ENCODE measurements at regions not wholly inside any gene's neighbourhood (a gene's known extent, or its start where the extent isn't known, plus 50 kb on each side); places are given as distances from the start of the nearest gene placed in this dataset.

DNA sequence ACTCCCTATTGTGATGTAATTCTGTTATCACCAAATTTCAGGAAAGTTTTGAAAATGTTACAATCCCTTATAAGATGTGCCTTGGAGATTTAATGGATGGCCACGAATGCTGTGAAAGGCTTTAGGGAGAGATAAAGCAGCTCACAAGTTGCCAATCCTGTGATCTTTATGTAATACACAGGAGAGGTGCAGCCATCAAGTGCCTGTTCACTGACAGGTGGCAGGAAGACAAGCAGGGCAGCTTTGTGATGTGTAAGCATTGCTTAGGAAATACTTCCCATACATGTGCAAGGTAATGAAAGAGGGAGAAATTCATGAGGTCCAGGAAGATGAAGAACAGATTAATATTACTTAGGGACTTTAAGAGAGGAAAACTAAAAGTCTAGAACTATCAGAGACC is 628.8 kb downstream of the SLITRK6 start:
- TF ChIP-seq, protein P1, sequence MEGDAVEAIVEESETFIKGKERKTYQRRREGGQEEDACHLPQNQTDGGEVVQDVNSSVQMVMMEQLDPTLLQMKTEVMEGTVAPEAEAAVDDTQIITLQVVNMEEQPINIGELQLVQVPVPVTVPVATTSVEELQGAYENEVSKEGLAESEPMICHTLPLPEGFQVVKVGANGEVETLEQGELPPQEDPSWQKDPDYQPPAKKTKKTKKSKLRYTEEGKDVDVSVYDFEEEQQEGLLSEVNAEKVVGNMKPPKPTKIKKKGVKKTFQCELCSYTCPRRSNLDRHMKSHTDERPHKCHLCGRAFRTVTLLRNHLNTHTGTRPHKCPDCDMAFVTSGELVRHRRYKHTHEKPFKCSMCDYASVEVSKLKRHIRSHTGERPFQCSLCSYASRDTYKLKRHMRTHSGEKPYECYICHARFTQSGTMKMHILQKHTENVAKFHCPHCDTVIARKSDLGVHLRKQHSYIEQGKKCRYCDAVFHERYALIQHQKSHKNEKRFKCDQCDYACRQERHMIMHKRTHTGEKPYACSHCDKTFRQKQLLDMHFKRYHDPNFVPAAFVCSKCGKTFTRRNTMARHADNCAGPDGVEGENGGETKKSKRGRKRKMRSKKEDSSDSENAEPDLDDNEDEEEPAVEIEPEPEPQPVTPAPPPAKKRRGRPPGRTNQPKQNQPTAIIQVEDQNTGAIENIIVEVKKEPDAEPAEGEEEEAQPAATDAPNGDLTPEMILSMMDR (IDR thresholded peaks at IDR 0.05; ENCODE audit: low read depth, low read length): no peak
- no peak for TF ChIP-seq EZH2phosphoT487 (IDR thresholded peaks at IDR 0.05; ENCODE audit: low read depth)
- no peak overlapping the region for H2AFZ ChIP-seq (ENCODE audit: low read depth, low read length)
- H3K4me3 ChIP-seq (ENCODE audit: low read length): no peak overlapping the region

DNA sequence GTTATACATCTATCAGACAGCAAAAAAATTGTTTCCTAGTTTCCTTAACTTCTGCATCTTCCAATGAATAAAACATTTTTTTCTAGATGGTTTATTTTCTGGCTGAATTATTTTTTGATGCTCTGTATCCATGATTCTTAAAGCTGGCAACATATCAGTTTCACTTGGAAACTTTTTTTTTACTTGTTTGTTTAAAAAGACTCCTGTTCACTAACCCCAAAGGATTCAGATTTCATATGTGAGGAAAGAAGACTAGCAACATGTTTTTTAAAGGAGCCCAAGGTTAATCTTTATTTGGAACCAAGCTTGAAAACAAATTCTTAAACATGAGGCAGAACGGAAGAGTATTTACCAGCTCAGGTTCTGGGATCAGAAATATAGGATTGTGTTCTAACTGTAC is 632.3 kb downstream of the SLITRK6 start:
- Histone ChIP-seq H2AFZ (ENCODE audit: low read depth, low read length) (no peak overlapping the region), H3K79me2 (ENCODE audit: low read length) (no peaks in the 10 kb centered on the region), H3K36me3 (replicated peaks; ENCODE audit: low read depth, low read length) (peaks cover 4% of the 10 kb centered on the region), H3K9ac (ENCODE audit: low read length) (no peak overlapping the region), H3K4me3 (ENCODE audit: low read length) (no peak overlapping the region), H3K4me1 (ENCODE audit: low read length) (peaks cover 10% of the 10 kb centered on the region; the same call in 1 of the 2 replicates), H3K9me3 (ENCODE audit: insufficient read depth, low read length) (peaks cover 22% of the 10 kb centered on the region; the same call in 1 of the 2 replicates), H4K20me1 (ENCODE audit: insufficient read depth, low read length) (no peaks in the 10 kb centered on the region), H3K4me2 (ENCODE audit: low read length) (no peak overlapping the region), H3K27ac (ENCODE audit: low read length) (no peak overlapping the region), H3K27me3 (ENCODE audit: low read depth, low read length) (no peaks in the 10 kb centered on the region)
- TF ChIP-seq EZH2phosphoT487 (IDR thresholded peaks at IDR 0.05; ENCODE audit: low read depth): no peak
- TF ChIP-seq, protein P1 (IDR thresholded peaks at IDR 0.05; ENCODE audit: low read depth, low read length): no peak

More for the DNA sequence above, 628.8 kb downstream of the SLITRK6 start:
- Histone ChIP-seq H3K9me3 (ENCODE audit: insufficient read depth, low read length) (no peaks in the 10 kb centered on the region), H3K79me2 (ENCODE audit: low read length) (no peaks in the 10 kb centered on the region), H3K9ac (ENCODE audit: low read length) (no peak overlapping the region), H3K4me1 (ENCODE audit: low read length) (peaks cover 7% of the 10 kb centered on the region; the same call in 1 of the 2 replicates), H3K36me3 (replicated peaks; ENCODE audit: low read depth, low read length) (no peaks in the 10 kb centered on the region), H4K20me1 (ENCODE audit: insufficient read depth, low read length) (no peaks in the 10 kb centered on the region), H3K27ac (ENCODE audit: low read length) (no peak overlapping the region), H3K4me2 (ENCODE audit: low read length) (no peak overlapping the region), H3K27me3 (ENCODE audit: low read depth, low read length) (no peaks in the 10 kb centered on the region)

DNA sequence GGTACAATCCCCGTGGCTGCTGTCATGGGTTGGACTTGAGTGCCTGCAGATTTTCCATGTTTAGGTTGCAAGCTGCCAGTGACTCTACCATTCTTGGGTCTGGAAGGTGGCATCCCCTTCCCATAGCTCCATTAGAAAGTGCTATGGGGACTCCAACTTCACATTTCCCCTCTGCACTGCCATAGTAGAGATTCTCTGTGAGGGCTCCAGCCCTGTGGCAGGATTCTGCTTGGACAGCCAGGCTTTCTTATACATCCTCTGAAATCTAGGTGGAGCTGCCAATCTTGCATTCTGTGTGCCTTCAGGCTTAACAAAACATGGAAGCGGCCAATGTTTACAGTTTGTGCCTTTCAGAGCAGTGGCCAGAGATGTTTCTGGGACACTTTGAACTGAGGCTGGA is 636.2 kb downstream of the SLITRK6 start:
- Histone ChIP-seq H4K20me1 (ENCODE audit: insufficient read depth, low read length) (no peaks in the 10 kb centered on the region), H3K4me3 (ENCODE audit: low read length) (no peak overlapping the region), H2AFZ (ENCODE audit: low read depth, low read length) (no peak overlapping the region), H3K4me2 (ENCODE audit: low read length) (no peak overlapping the region), H3K9me3 (ENCODE audit: insufficient read depth, low read length) (peaks cover 22% of the 10 kb centered on the region; the same call in 1 of the 2 replicates), H3K9ac (ENCODE audit: low read length) (no peak overlapping the region), H3K27ac (ENCODE audit: low read length) (no peak overlapping the region), H3K36me3 (replicated peaks; ENCODE audit: low read depth, low read length) (peaks cover 4% of the 10 kb centered on the region), H3K4me1 (ENCODE audit: low read length) (peaks cover 3% of the 10 kb centered on the region; the same call in 1 of the 2 replicates), H3K27me3 (ENCODE audit: low read depth, low read length) (no peaks in the 10 kb centered on the region), H3K79me2 (ENCODE audit: low read length) (no peaks in the 10 kb centered on the region)
- TF ChIP-seq EZH2phosphoT487 (IDR thresholded peaks at IDR 0.05; ENCODE audit: low read depth): no peak
- TF ChIP-seq, protein P1 (IDR thresholded peaks at IDR 0.05; ENCODE audit: low read depth, low read length): no peak

DNA sequence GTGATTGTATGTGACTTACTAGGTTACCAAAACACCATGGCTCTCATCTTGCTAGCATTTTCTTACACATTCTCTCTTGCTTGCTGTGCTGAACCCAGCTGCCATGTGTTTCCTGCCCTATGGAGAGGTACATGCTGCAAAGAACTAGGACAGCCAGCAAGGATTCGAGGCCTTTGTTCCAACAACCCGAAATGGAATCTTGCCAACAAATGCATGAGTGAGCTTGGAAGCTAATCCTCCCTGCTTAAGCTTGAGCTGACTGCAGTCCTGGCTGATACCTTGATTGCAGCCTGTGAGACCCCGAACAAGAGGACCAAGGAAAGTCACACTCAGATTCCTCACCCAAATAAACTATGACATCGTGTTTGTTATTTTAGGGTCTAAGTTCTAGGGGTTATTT is 651.2 kb downstream of the SLITRK6 start:
- H3K9ac ChIP-seq (ENCODE audit: low read length): no peak overlapping the region
- H3K27me3 ChIP-seq (ENCODE audit: low read depth, low read length): no peaks in the 10 kb centered on the region
- H3K4me2 ChIP-seq (ENCODE audit: low read length): no peak overlapping the region
- no peaks in the 10 kb centered on the region for H4K20me1 ChIP-seq (ENCODE audit: insufficient read depth, low read length)
- no peaks in the 10 kb centered on the region for H3K36me3 ChIP-seq (replicated peaks; ENCODE audit: low read depth, low read length)
- no peaks in the 10 kb centered on the region for H3K9me3 ChIP-seq (ENCODE audit: insufficient read depth, low read length)
- H3K79me2 ChIP-seq (ENCODE audit: low read length): no peaks in the 10 kb centered on the region
- peak overlapping the region; percentile 52; the same call in 1 of the 2 replicates for H2AFZ ChIP-seq (ENCODE audit: low read depth, low read length)
- H3K4me3 ChIP-seq (ENCODE audit: low read length): no peak overlapping the region
- no peak overlapping the region for H3K27ac ChIP-seq (ENCODE audit: low read length)
- no peaks in the 10 kb centered on the region for H3K4me1 ChIP-seq (ENCODE audit: low read length)
- no peak for TF ChIP-seq EZH2phosphoT487 (IDR thresholded peaks at IDR 0.05; ENCODE audit: low read depth)
- TF ChIP-seq, protein P1 (IDR thresholded peaks at IDR 0.05; ENCODE audit: low read depth, low read length): no peak
